A172 (cell line): ENCODE measurements at regions not wholly inside any gene's neighbourhood (a gene's known extent, or its start where the extent isn't known, plus 50 kb on each side); places are given as distances from the start of the nearest gene placed in this dataset.
A peak's percentile ranks its signal among the peaks of the same experiment; 100 is the strongest.

Source experiments
- DNase-seq: peaks from one replicate; pipeline ENCODE4 v3.0.0-alpha.2; 2015; ENCODE audit warnings: low spot score

- no peak for DNase-seq
These were observed 1004.4 kb upstream of the ALCAM start for GRCh38 chr3:104362319-104362718.

GRCh38 chr3:104367000-104367399 is 999.7 kb upstream of the ALCAM start:
- DNase-seq, result no peak

- peak; percentile 13 for DNase-seq
These were observed 997.9 kb upstream of the ALCAM start for GRCh38 chr3:104368760-104369159.

GRCh38 chr3:104385421-104385820 is 981.3 kb upstream of the ALCAM start:
- DNase-seq, result no peak

DNA sequence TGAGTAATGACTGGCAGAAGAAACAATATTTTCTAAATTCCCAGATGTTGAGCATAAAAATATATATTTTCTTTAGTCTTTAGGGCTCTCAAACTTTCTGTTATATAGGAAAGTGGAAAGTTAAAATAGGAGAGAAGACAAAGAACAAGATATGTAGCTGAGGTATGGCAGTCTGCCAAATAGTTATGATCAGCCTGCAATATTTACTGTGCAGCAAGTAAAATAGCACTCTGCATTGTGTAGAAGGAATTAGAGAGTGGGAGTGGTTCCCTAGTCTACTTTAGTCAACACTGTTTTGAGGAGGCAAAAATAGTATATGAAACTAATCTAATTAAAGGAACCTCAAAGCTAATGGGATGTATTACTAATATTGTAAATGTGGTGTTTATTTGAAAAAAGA is 978.1 kb upstream of the ALCAM start:
- DNase-seq, result no peak

- no peak for DNase-seq
These were observed 974.4 kb upstream of the ALCAM start for GRCh38 chr3:104392327-104392726.

GRCh38 chr3:104396974-104397669 is 969.6 kb upstream of the ALCAM start:
- no peak for DNase-seq

DNA sequence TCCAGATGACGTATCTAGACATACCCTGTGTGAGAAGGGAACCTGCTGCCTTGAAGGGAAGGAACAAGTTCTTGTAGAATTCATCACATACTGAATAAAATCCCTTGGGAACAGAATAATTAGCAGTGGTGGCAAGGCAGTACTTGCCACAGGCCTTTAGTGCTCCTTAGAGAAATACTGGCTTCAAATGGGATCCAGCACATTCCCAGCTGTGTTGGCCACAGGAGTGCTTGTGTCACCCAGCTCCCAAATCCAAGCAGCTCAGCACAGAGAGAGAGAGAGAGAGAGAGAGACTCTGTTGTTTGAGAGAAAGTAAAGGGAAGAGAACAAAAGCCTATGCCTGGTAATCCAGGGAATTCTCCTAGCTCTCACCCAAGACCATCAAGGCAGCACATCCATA is 969.0 kb upstream of the ALCAM start:
- no peak for DNase-seq

- DNase-seq, result no peak
These were observed 963.8 kb upstream of the ALCAM start for GRCh38 chr3:104402902-104403301.

DNA sequence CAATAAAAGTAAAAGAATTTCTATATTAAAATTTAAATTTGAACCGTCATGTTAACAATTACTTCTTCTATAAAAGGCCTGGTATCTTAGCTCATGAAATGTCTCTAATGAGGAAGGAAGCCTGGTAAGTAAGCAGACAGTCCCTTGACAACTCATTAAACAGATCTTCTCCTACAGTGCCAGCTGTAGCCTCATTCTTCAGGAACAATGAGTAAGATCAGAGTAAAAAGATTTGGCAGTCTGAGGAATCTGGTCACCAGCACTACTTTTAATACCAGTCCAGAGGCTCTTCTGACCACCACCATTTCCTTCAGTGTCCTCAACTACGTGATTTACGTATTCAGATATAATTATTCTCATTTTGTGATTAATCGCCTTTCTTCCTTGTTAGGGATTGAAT is 955.0 kb upstream of the ALCAM start:
- no peak for DNase-seq

GRCh38 chr3:104412608-104413580 is 953.8 kb upstream of the ALCAM start:
- no peak for DNase-seq

GRCh38 chr3:104428337-104428925 is 938.3 kb upstream of the ALCAM start:
- no peak for DNase-seq

DNA sequence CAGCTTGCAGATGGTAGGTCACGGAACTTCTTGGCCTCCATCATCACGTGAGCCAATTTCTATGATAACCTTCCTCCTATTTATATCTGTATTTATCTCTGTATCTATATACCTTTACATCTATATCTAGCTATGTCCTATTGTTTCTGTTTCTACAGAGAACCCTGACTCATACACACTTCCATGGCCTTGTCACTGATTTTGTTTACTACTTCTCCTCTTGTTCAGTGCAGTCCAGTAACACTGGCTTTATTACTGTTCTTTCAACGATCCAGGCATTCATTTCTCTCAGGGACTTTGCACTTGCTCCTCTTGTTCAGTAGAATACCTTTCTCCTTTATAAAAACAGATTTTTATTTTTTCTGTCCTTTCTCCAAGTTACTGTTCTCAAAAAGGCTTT is 937.0 kb upstream of the ALCAM start:
- no peak for DNase-seq

GRCh38 chr3:104436506-104436905 is 930.2 kb upstream of the ALCAM start:
- DNase-seq, result no peak

- DNase-seq, result peak; percentile 88
These were observed 929.5 kb upstream of the ALCAM start for GRCh38 chr3:104437131-104437750.

- peak; percentile 55 for DNase-seq
These were observed 928.8 kb upstream of the ALCAM start for GRCh38 chr3:104437891-104438290.

- no peak for DNase-seq
These were observed 928.0 kb upstream of the ALCAM start for GRCh38 chr3:104438706-104439105.

DNA sequence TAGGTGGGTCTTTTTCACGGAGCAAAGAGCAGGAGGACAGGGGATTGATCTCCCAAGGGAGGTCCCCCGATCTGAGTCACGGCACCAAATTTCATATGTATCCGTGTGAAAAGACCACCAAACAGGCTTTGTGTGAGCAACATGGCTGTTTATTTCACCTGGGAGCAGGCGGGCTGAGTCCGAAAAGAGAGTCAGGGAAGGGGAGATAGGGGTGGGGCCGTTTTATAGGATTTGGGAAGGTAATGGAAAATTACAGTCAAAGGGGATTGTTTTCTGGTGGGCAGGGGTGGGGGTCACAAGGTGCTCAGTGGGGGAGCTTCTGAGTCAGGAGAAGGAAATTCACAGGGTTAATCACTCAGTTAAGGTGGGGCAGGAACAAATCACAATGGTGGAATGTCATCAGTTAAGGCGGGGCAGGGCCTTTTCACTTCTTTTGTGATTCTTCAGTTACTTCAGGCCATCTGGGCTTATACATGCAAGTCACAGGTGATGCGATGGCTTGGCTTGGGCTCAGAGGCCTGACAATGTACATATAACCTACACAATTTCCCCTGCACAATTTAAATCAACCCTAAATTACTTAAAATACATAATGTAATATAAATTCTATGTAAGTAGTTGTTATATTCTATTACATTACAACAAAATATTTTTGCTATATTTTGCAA is 921.3 kb upstream of the ALCAM start:
- peak; percentile 70 for DNase-seq

DNA sequence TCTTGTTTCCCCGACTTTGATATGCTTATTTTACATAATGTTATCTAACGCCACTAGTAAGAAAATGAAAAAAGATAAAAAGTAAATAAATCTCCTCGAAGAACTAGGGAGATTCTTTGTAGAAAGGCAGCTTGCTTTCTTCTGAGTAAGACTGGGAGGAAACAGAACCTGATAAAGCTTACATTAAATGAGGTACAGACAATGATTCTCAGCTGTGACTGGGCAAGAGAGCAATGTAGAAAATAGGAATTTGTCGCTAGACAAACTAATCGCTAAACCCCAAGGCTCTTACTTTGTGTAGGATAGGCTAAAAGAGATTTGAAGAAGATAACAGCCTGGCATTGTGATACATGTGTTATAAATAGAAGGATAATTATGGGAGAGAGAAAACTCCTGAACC is 919.0 kb upstream of the ALCAM start:
- DNase-seq, result peak; percentile 37

- DNase-seq, result no peak
These were observed 914.0 kb upstream of the ALCAM start for GRCh38 chr3:104452697-104453096.

- no peak for DNase-seq
These were observed 908.1 kb upstream of the ALCAM start for GRCh38 chr3:104458657-104459056.
